ENCODE measurements at regions not wholly inside any gene's neighbourhood (a gene's known extent, or its start where the extent isn't known, plus 50 kb on each side); places are given as distances from the start of the nearest gene placed in this dataset.
"Not testable (repeated sequence)": the region's sequence is repeated elsewhere in the genome, so short reads cannot be mapped to it uniquely, and the experiment has no call there.

GRCh38 chr18:22753130-22753831 lies 179.8 kb upstream of the RBBP8 start:
- DNase-seq, result no peak

- DNase-seq, result not testable (repeated sequence)
These were observed 169.1 kb upstream of the RBBP8 start for GRCh38 chr18:22764005-22764404.

- DNase-seq, result no peak
These were observed 167.2 kb upstream of the RBBP8 start for GRCh38 chr18:22765896-22766295.

- DNase-seq, result no peak
These were observed 165.5 kb upstream of the RBBP8 start for GRCh38 chr18:22767653-22768052.

GRCh38 chr18:22773944-22774343 lies 159.2 kb upstream of the RBBP8 start:
- DNase-seq, result no peak

GRCh38 chr18:22778996-22779395 lies 154.1 kb upstream of the RBBP8 start:
- DNase-seq, result no peak

- no peak for DNase-seq
These were observed 149.9 kb upstream of the RBBP8 start for GRCh38 chr18:22783245-22783644.

GRCh38 chr18:22783662-22784076 lies 149.5 kb upstream of the RBBP8 start:
- no peak for DNase-seq

- no peak for DNase-seq
These were observed 144.1 kb upstream of the RBBP8 start for GRCh38 chr18:22789052-22789451.

GRCh38 chr18:22789600-22789999 lies 143.5 kb upstream of the RBBP8 start:
- DNase-seq, result no peak

- no peak for DNase-seq
These were observed 142.4 kb upstream of the RBBP8 start for GRCh38 chr18:22790545-22791309.

GRCh38 chr18:22791310-22791610 lies 141.9 kb upstream of the RBBP8 start:
- no peak for DNase-seq

- no peak for DNase-seq
These were observed 137.0 kb upstream of the RBBP8 start for GRCh38 chr18:22796113-22796512.

- DNase-seq, result no peak
These were observed 132.6 kb upstream of the RBBP8 start for GRCh38 chr18:22800551-22800951.

- DNase-seq, result no peak
These were observed 119.3 kb upstream of the RBBP8 start for GRCh38 chr18:22813648-22814328.

GRCh38 chr18:22814329-22814703 lies 118.8 kb upstream of the RBBP8 start:
- DNase-seq, result no peak

- no peak for DNase-seq
These were observed 116.6 kb upstream of the RBBP8 start for GRCh38 chr18:22816266-22817176.

- DNase-seq, result no peak
These were observed 115.3 kb upstream of the RBBP8 start for GRCh38 chr18:22817844-22818243.

GRCh38 chr18:22822024-22822423 lies 111.1 kb upstream of the RBBP8 start:
- no peak for DNase-seq

GRCh38 chr18:22822841-22823508 lies 110.2 kb upstream of the RBBP8 start:
- DNase-seq, result no peak

- no peak for DNase-seq
These were observed 106.4 kb upstream of the RBBP8 start for GRCh38 chr18:22826726-22827125.

GRCh38 chr18:22827216-22827615 lies 105.9 kb upstream of the RBBP8 start:
- DNase-seq, result no peak
